Spleen (tissue), 11 donors: ENCODE measurements at regions not wholly inside any gene's neighbourhood (a gene's known extent, or its start where the extent isn't known, plus 50 kb on each side); places are given as distances from the start of the nearest gene placed in this dataset.

Experiments used
- DNase-seq: peaks from one replicate; pipeline ENCODE4 v3.0.0-alpha.2; 2020
- H3K27ac ChIP-seq, 8 donors: fragments of 200-600 bp; sonication (generic) in 7 of 8; 1 replicate in 4 of 8; 2 replicates in 4 of 8; pipeline versions ENCODE4 v1.5.0 to v1.8.0; 2016 to 2021; ENCODE audit warnings: inconsistent platforms in 4 of 8, mild to moderate bottlenecking in 4 of 8, moderate library complexity in 1 of 8
- H3K27me3 ChIP-seq, 7 donors: fragments of 200-600 bp; sonication (generic) in 6 of 7; replicated peaks in 1 of 7; 1 replicate in 4 of 7; 2 replicates in 3 of 7; pipeline versions ENCODE4 v1.5.0 to v1.8.0; 2016 to 2021; ENCODE audit warnings: inconsistent platforms in 3 of 7, mild to moderate bottlenecking in 1 of 7
- H3K36me3 ChIP-seq, 6 donors: fragments of 200-600 bp; sonication (generic) in 5 of 6; 1 replicate in 4 of 6; 2 replicates in 2 of 6; pipeline versions ENCODE4 v1.5.0 to v1.8.0; 2016 to 2021; ENCODE audit warnings: inconsistent platforms in 2 of 6
- H3K4me1 ChIP-seq, 6 donors: fragments of 200-600 bp; sonication (generic) in 5 of 6; 1 replicate in 3 of 6; 2 replicates in 3 of 6; pipeline versions ENCODE4 v1.5.0 to v1.8.0; 2016 to 2021; ENCODE audit warnings: inconsistent platforms in 3 of 6
- H3K4me3 ChIP-seq, 8 donors: fragments of 200-600 bp; sonication (generic) in 7 of 8; 1 replicate in 4 of 8; 2 replicates in 4 of 8; pipeline versions ENCODE4 v1.5.0 to v1.8.0; 2016 to 2021; ENCODE audit warnings: inconsistent platforms in 4 of 8, mild to moderate bottlenecking in 4 of 8, moderate library complexity in 2 of 8
- H3K9me3 ChIP-seq, 8 donors: fragments of 200-600 bp; sonication (generic) in 7 of 8; 1 replicate in 4 of 8; 2 replicates in 4 of 8; pipeline versions ENCODE4 v1.5.0 to v1.8.0; 2016 to 2021; ENCODE audit warnings: inconsistent platforms in 4 of 8
- POLR2A ChIP-seq, 3 donors: fragments of 450-650 bp; IDR thresholded peaks; one replicate each; pipeline ENCODE4 v1.5.1; 2017; ENCODE audit warnings: antibody characterized with exemption in 3 of 3, mild to moderate bottlenecking in 1 of 3
- POLR2AphosphoS5 ChIP-seq, 3 donors: sonication (generic); formaldehyde crosslinking; IDR thresholded peaks; one replicate each; pipeline ENCODE4 v1.5.1; 2017; ENCODE audit warnings: antibody characterized with exemption in 3 of 3
- WGBS, 5 donors: extraction: QIAGEN DNeasy Blood & Tissue Kit in 3 of 5; methylation state at CpG; one replicate each; pipeline versions ENCODE4 v1.1.5 to v1.1.7; 2013 to 2018; 5-methylcytosine and 5-hydroxymethylcytosine counted together
- intact Hi-C: fragments of 100-400 bp; cut with DNase I; formaldehyde crosslinking; loops from one replicate; pipeline ENCODE4 v1.15.0; 2023; ENCODE audit warnings: low total_unique reads
- TF ChIP-seq, protein P1 (sequence below), 11 experiments: fragments of 200-600 bp in 7 of 11; fragments of 450-650 bp in 4 of 11; sonication (generic) in 4 of 11; IDR thresholded peaks in 8 of 11; conservative IDR thresholded peaks in 3 of 11; 1 replicate in 7 of 11; 2 replicates in 4 of 11; pipeline versions ENCODE4 v1.4.0 to v1.8.0; 2016 to 2021; ENCODE audit warnings: antibody characterized with exemption in 11 of 11, inconsistent platforms in 4 of 11, mild to moderate bottlenecking in 1 of 11
- donor health status: healthy with polysubstance abuse.
- donor health status: DM: no; HTN: no; CAD: no; lungs with moderate emphysema.
- donor health status: DM: no; HTN: no; CAD: no.
- donor health status: Bipolar disorder and iron deficiency.
- donor health status: healthy.
- donor health status: DM: no; HTN: no; CAD: no.
- donor health status: DM: yes; HTN: yes; CAD: no.

DNA sequence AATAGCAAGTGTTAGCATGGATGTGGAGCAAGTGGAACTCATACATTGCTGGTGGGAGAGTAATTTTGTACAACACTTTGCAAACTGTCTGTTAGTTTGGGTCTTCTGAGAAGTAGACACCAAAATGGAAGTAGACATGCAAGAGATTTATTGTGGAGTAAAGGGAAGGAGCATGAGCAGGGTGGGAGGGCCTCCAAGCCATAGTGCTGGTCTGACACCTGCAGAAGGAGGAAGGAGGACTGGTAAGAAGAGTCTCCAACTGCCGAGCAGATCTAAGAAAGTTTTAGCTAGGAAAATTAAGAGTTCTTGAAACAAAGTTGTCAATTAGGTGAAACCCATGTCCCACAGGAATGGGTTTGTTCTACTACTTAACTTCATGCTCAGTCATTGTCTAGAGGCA, 64.0 kb upstream of the DDIT4L start:
- Histone ChIP-seq H3K27ac (no peak overlapping the region), H3K27me3 (no peaks in the 10 kb centered on the region), H3K4me3 (no peak overlapping the region), H3K9me3 (no peaks in the 10 kb centered on the region), H3K4me1 (no peaks in the 10 kb centered on the region), H3K36me3 (no peaks in the 10 kb centered on the region)
- intact Hi-C loops: no loop called here
- WGBS, 5 donors: 58 to 75% (median 64%) methylated on average over 1 of the region's 1 CpG
- TF ChIP-seq POLR2A (IDR thresholded peaks at IDR 0.05): no peak
- TF ChIP-seq POLR2AphosphoS5 (IDR thresholded peaks at IDR 0.05): no peak
- TF ChIP-seq, protein P1, sequence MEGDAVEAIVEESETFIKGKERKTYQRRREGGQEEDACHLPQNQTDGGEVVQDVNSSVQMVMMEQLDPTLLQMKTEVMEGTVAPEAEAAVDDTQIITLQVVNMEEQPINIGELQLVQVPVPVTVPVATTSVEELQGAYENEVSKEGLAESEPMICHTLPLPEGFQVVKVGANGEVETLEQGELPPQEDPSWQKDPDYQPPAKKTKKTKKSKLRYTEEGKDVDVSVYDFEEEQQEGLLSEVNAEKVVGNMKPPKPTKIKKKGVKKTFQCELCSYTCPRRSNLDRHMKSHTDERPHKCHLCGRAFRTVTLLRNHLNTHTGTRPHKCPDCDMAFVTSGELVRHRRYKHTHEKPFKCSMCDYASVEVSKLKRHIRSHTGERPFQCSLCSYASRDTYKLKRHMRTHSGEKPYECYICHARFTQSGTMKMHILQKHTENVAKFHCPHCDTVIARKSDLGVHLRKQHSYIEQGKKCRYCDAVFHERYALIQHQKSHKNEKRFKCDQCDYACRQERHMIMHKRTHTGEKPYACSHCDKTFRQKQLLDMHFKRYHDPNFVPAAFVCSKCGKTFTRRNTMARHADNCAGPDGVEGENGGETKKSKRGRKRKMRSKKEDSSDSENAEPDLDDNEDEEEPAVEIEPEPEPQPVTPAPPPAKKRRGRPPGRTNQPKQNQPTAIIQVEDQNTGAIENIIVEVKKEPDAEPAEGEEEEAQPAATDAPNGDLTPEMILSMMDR (IDR thresholded peaks at IDR 0.05 in 8 of 11, conservative IDR thresholded peaks at IDR 0.05 in 3 of 11): no peak
- DNase-seq: no peak

DNA sequence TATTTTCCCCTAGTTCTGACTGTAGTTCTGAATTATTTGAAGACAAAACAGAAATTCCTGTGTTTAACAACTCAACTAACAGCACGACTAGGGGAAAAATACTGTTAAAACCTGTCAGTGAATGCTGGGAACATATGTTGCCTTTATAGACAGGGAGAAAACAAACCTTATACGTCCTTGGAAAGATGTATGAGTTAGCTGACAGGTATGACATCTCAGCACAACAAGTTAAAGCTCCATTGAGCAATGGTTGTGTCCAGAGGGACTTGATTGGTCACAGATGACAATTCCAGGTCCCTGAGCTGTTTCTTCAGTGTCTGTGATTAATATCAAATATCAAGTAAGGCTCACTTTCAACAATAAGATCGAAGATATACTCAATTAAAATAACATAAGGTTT, 58.2 kb upstream of the DDIT4L start:
- Histone ChIP-seq H3K27ac (no peak overlapping the region), H3K4me3 (no peak overlapping the region), H3K36me3 (no peaks in the 10 kb centered on the region), H3K9me3 (peaks cover 0 to 10% (median 0%) of the 10 kb centered on the region in 8 donors), H3K4me1 (no peaks in the 10 kb centered on the region), H3K27me3 (no peaks in the 10 kb centered on the region)
- intact Hi-C loops: no loop called here
- DNase-seq: no peak
- TF ChIP-seq, protein P1 (IDR thresholded peaks at IDR 0.05 in 8 of 11, conservative IDR thresholded peaks at IDR 0.05 in 3 of 11): no peak
- TF ChIP-seq POLR2A (IDR thresholded peaks at IDR 0.05) (no peak), POLR2AphosphoS5 (IDR thresholded peaks at IDR 0.05) (no peak)
- 60 to 83% (median 64%) methylated on average over 3 of the region's 3 CpGs for WGBS, 5 donors

DNA sequence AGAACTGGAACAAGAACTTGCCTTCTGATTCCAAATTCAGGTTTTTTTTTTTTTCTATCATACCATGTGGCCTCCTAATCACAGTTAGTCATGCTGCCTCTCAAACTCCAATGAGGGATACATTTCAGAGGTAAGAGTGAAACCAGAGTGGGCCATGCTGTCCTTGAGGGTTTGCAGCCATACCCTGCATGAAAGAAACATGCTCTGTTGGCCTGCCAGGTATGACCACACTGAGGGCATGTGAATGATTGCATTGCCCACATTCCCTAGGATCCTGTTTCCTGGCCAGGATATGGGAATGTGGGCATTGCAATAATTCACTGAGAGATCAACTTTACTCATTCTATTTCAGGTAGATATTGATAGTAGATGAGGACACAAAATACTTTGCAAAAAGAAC, 56.4 kb upstream of the DDIT4L start:
- Histone ChIP-seq H3K4me1 (no peaks in the 10 kb centered on the region), H3K36me3 (no peaks in the 10 kb centered on the region), H3K4me3 (no peak overlapping the region), H3K9me3 (peaks cover 0 to 10% (median 0%) of the 10 kb centered on the region in 8 donors), H3K27me3 (no peaks in the 10 kb centered on the region), H3K27ac (no peak overlapping the region)
- intact Hi-C loops: no loop called here
- TF ChIP-seq, protein P1 (IDR thresholded peaks at IDR 0.05 in 8 of 11, conservative IDR thresholded peaks at IDR 0.05 in 3 of 11): no peak
- no peak for TF ChIP-seq POLR2AphosphoS5 (IDR thresholded peaks at IDR 0.05)
- TF ChIP-seq POLR2A (IDR thresholded peaks at IDR 0.05): no peak
- no peak for DNase-seq

DNA sequence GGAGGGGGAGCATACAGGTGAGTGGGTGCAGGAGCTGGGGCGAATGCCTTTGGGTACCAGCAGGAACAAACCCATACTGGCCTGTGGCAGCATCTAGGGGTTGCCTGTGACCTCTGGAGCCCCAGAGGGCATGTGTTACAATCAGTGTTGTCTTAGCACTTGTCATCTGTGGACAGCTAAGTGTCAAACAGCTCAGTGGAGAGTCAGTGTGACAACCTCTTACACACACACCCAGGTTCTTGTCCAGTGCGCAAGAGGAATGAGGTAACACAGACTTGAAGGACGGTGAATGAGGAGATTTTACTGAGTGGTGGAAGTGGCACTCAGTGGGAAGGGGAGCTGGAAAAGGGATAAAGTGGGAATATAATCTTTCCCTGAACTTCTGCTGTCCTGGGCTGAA, 54.1 kb upstream of the DDIT4L start:
- 61 to 97% (median 85%) methylated on average over 3 of the region's 3 CpGs for WGBS, 5 donors
- Histone ChIP-seq H3K9me3 (peaks cover 0 to 10% (median 0%) of the 10 kb centered on the region in 8 donors), H3K27me3 (no peaks in the 10 kb centered on the region), H3K36me3 (no peaks in the 10 kb centered on the region), H3K27ac (no peak overlapping the region), H3K4me3 (no peak overlapping the region), H3K4me1 (no peaks in the 10 kb centered on the region)
- TF ChIP-seq, protein P1 (IDR thresholded peaks at IDR 0.05 in 8 of 11, conservative IDR thresholded peaks at IDR 0.05 in 3 of 11): no peak
- TF ChIP-seq POLR2A (IDR thresholded peaks at IDR 0.05): no peak
- TF ChIP-seq POLR2AphosphoS5 (IDR thresholded peaks at IDR 0.05): no peak
- no peak for DNase-seq
- intact Hi-C loops: no loop called here
